GM12878 (cell line): ENCODE measurements at regions not wholly inside any gene's neighbourhood (a gene's known extent, or its start where the extent isn't known, plus 50 kb on each side); places are given as distances from the start of the nearest gene placed in this dataset.

Experiments used
- CTCF ChIP-seq, 3 experiments: IDR thresholded peaks in 2 of 3; conservative IDR thresholded peaks in 1 of 3; 2 replicates each; pipeline ENCODE4 v1.5.1; 2011; ENCODE audit warnings: low read depth in 3 of 3, low read length in 3 of 3, mild to moderate bottlenecking in 3 of 3, control low read depth in 2 of 3, moderate library complexity in 2 of 3, inconsistent platforms in 1 of 3, mixed read lengths in 1 of 3; ENCODE audit not compliant: control insufficient read depth in 2 of 3, insufficient read depth in 1 of 3; ENCODE audit errors: extremely low read depth in 1 of 3
- ELK1 ChIP-seq: IDR thresholded peaks from 2 replicates; pipeline ENCODE4 v1.6.1; 2012; ENCODE audit warnings: low read depth, low read length, improper control_type of control experiment
- ETV6 ChIP-seq, 2 experiments: fragments of 450-650 bp in 1 of 2; IDR thresholded peaks in 1 of 2; conservative IDR thresholded peaks in 1 of 2; 2 replicates each; pipeline ENCODE4 v1.6.1; 2014; ENCODE audit warnings: antibody characterized with exemption in 1 of 2, borderline replicate concordance in 1 of 2, low read depth in 1 of 2, mild to moderate bottlenecking in 1 of 2, moderate library complexity in 1 of 2
- HDAC2 ChIP-seq: fragments of 200-600 bp; sonication (generic); IDR thresholded peaks from 2 replicates; pipeline ENCODE4 v1.6.1; 2017
- POLR2AphosphoS5 ChIP-seq: IDR thresholded peaks from 2 replicates; pipeline ENCODE4 v1.6.1; 2011; ENCODE audit warnings: mild to moderate bottlenecking, low read length, inconsistent platforms
- ZNF274 ChIP-seq: IDR thresholded peaks from one replicate; pipeline ENCODE4 v1.8.0; 2011; ENCODE audit not compliant: insufficient read length, insufficient read depth

GRCh38 chr15:25931851-25932250 lies 68.7 kb upstream of the ATP10A start:
- TF ChIP-seq CTCF (IDR thresholded peaks at IDR 0.05 in 2 of 3, conservative IDR thresholded peaks at IDR 0.05 in 1 of 3; ENCODE audit: control insufficient read depth in 2 of 3, extremely low read depth in 1 of 3, insufficient read depth in 1 of 3, low read depth in 3 of 3, low read length in 3 of 3) = no peak
- no peak for TF ChIP-seq ELK1
- TF ChIP-seq POLR2AphosphoS5 = no peak
- no peak for TF ChIP-seq ETV6 (conservative IDR thresholded peaks at IDR 0.05 in 1 of 2, IDR thresholded peaks at IDR 0.05 in 1 of 2; ENCODE audit: borderline replicate concordance in 1 of 2, low read depth in 1 of 2)
- no peak for TF ChIP-seq ZNF274
- TF ChIP-seq HDAC2 = no peak
